Suppressor macrophage treated with lipopolysaccharide for 1 hour (primary cell): ENCODE measurements at regions not wholly inside any gene's neighbourhood (a gene's known extent, or its start where the extent isn't known, plus 50 kb on each side); places are given as distances from the start of the nearest gene placed in this dataset.
"Not testable (repeated sequence)": the region's sequence is repeated elsewhere in the genome, so short reads cannot be mapped to it uniquely, and the experiment has no call there.

ENCODE experiments used
- DNase-seq, 3 donors: peaks; one replicate each; pipeline ENCODE4 v3.0.0-alpha.2; 2020 to 2022

DNA sequence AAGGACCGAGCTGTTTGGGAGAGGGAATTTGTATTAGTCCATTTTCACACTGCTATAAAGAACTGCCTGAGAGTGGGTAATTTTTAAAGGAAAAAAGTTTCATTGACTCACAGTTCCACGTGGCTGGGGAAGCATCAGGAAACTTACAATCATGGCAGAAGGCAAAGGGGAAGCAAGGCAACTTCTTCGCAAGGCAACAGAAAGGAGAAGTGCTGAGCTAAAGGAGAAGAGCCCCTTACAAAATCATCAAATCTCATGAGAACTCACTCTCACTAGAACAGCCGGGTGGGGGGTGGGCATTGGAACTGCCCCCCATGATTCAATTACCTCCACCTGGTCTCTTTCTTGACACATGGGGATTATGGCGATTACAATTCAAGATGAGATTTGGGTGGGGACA, 121.8 kb upstream of the SLC13A1 start:
- DNase-seq: peak in 1 of 3 donors; percentile 0

DNA sequence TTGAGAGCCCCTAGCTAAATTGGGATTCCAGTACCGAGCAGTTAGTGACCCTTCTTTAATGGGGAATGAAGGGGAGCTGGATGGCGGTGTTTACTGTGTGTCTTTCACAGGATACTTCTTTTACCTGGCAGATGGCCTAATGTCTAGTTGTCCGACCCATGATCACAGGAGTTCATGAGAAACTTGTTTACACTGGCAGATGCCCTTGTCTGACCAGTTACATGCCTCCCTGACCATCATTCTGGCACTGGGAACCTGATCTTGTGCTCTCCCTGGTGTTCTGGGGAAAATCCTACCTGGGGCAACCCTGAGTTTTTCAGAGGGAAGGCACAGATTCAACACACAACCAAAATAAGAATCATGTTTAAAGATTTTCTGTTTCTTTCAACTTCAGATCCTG, 120.1 kb upstream of the SLC13A1 start:
- DNase-seq: no peak

DNA sequence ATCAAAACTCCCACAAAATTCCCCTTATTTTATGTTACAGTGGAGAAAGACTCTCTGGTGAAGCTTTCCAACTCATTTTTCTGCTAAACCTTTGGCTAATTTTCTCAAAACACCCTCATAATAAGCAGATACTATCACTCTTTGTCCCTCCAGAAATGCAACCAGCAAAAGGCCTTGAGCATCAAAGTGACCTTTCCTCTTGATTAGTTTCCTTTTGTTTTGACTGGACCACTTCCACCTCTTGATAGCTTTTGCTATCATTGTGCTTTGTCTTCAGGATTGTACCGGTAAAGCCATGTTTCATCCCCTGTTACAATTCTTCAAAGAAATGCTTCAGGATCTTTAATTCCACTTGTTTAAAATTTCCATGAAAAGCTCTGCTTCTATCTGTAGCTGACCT, 115.1 kb upstream of the SLC13A1 start:
- no peak for DNase-seq

DNA sequence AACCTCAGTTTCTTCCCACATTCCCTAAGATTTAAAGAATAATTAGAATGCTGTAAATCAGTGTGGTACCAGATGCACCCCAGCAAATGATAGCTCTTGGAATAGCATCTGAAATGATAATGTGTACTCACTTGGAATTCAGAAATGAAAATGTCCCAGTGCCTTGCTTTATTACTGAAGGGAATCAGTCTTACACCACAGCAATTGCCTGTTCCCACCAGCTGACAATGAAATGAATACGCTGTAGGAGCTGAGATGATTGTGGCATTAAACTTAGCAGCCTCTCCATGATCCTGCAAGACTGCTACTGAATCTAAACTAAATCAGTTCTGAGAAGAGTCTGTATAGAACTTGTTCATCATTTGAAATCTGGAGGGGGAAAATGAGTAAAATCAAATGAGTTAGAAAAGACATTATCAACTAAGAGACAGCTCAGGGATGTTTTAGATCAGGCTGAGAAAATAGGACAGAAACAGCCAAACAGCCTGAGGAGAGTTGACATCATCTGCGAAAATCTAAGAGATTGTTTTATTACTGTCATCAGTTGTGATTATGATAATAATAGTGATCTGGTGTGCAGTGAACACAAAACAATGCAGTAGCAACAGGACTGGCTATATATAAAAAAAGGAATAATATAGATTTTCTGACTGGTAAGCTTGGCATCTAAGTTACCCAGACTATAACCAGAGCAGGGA, 108.6 kb upstream of the SLC13A1 start:
- DNase-seq: no peak

DNA sequence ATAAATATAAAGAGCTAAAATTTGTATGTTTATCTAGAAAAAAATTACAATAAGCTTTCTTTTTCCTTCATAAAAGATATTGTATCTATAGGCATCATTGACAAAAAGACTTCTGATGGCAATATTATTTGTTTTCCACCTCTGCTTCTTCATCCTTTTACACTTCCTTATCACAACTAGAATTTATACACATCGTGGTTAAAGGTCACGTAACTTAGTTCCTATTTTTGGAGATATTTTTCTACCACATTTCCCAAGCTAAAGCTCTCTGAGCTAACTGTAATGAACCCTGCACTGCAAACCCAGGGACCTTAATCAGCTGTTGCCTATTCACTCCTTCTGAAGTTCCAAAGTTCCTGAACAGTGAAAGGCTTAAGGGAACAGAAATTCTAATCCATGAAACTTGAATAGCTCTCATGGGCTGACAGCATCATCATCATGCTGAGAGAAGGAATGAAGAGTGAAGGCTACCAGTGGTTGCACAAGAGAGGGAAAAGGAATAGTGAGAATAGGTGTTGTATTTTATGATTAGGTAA, 106.1 kb upstream of the SLC13A1 start:
- no peak for DNase-seq

DNA sequence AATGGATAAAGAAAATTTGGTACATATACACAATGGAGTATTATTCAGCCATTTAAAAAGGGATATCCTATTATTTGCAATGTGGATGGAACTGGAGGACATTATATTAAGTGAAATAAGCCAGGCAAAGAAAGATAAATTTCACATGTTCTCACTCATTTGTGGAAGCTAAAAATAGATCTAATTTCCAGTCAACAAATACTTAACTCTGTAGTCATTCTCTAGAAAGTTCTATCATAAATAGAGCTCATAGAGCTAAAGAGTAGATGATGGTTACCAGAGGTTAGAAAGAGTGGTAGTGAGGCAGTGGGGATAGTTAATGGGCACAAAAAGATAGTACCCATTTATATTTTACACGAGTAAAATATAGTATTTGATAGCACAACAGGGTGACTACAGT, 104.2 kb upstream of the SLC13A1 start:
- no peak for DNase-seq

DNA sequence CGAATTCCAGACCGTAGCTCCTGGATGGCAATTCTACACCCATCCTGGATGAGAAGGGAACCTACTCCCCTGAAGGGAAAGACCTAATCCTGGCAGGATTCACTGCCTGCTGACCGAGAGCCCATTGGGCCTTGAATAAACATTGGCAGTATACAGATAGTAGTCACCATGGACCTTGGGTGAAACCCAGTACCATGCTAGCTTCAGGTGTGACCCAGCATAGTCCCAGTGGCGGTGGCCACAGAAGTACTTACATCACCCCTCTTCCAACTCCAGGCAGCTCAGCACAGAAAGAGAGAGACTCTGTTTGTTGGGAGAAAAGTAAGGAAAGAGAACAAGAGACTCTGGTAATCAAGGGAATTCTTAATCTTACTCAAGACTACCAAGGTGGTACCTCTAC, 97.2 kb upstream of the SLC13A1 start:
- DNase-seq: no peak

DNA sequence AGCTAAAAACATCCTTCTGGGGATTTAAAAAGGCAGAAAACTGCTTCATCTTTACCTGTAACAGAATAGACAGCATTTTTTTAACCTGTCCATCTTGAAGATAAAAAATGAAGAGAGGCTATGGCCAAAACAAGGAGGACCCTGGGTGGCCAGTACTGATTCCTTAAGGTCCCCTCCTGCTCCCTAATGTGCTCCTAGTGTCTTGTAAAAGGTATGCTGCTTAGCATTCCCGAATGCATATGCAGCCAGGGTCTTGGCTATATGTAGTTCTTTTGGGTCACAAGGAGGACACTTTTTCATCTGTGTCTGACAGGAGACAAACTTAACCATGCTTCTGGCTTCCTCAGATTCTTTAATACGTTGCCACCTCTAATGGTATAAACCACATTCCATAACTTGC, 93.9 kb upstream of the SLC13A1 start:
- no peak for DNase-seq

DNA sequence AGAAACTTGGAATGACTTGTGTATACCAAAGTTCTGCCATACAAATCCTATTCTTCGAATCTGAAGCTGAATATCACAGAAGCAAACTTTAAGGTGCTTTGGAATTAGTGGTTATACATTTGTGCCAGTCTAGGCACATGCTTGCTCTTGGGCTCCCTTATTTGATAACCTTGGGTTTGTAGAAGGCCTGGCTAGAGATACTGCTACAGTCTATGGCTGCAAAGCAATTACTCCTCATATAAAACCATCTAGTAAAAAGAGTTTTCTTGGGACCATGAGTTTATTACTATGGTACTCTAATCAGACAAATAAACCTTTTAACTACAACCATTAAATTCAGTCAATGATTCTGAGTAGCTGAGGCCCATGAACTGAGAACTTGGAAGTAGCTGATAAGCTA, 92.5 kb upstream of the SLC13A1 start:
- no peak for DNase-seq

DNA sequence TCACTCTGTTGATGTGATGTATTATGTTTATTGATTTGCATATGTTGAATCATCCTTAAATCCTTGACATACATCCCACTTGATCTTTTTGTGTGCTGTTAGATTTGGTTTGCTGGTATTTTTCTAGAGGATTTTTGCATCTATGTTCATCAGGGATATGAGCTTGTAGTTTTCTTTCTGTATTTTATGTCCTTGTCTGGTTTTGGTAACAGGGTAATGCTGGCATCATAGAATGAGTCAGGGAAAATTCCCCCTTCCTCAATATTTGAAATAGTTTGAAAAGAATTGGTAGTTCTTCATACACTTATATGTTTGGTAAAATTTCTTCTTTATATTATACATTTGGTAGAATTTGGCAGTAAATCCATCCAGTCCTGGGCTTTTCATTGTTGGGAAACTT, 89.4 kb upstream of the SLC13A1 start:
- DNase-seq: no peak

DNA sequence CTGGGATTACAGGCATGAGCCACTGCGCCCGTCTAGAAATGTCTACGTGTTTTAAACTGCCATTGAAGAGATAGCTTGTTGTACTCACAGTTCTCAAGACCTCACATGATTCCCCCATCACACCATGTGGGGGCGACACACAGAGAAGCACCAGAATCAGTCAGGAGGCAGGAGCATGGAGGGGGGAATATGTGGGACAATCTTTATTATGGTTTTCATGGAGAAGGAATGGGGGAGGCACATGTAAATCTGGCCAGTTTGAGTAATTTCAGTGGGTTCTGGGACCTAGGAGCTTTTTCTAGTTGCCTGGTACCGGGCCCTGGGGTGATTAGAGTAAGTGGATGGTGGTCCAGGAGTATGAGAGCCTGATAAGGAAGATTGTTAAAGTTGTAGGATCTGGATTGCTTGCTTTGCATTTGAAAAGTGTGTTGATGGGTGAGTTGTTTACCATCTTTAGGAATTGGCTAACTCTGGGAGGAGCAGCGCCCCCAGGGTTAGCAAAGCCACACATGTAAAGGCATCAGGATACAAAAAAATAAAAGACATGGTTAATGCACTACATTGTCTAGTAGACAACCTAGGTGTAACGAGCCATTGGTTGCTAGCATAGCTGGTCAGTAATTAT, 85.4 kb upstream of the SLC13A1 start:
- no peak for DNase-seq

DNA sequence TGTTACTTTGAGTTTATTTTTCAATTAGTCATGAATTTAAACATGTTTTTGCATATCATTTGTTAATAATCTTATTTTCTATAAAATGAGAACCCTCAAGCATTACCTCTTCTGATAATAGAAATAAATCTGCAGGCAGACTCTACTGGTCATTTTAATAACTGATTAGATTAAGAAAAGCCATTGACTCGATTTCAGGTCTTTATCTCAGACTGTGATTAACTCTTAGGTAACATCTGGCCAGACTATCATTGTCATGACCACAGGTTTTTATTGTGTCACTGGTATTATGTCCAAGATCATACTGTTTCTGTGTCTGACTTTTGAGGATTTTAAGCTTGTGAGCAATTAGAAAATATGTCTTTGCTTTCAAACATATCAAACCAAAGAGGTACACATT, 83.6 kb upstream of the SLC13A1 start:
- DNase-seq: no peak

DNA sequence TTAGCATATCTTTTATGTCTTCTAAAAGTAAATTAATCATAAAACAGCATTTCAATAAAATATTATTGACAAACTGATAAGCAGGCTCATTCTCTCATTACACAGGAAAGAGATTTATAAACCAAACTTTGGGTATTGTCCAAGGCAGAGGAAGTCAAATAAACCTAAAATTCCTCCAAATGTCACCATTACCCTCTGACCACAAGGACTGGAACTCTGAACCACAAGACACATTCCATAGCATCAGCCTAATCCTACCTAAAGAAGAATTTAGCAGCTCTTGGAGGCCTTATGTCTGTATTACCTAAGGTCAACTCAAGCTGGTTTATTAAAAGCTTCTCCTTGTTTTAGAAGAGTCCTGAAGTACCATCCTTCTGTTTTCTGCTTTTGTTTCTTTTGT, 82.4 kb upstream of the SLC13A1 start:
- no peak for DNase-seq

DNA sequence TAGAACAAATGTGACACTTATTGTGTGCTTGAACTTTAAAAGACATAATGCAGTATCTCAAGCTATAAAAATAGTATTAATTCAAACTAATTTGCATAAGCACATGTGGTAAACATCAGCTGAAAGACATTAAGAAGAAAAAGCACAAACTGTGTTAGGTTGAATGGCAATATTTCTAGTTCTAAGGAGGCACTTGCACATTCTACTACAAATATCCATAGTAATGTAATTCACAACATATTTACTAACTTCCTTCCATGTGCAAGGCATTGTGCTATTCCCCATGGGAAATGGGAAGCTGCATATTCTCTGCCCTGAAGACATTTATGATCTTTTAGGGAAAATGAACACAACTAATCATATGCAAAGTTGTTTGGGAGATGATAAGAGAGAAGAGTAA, 80.2 kb upstream of the SLC13A1 start:
- no peak for DNase-seq

DNA sequence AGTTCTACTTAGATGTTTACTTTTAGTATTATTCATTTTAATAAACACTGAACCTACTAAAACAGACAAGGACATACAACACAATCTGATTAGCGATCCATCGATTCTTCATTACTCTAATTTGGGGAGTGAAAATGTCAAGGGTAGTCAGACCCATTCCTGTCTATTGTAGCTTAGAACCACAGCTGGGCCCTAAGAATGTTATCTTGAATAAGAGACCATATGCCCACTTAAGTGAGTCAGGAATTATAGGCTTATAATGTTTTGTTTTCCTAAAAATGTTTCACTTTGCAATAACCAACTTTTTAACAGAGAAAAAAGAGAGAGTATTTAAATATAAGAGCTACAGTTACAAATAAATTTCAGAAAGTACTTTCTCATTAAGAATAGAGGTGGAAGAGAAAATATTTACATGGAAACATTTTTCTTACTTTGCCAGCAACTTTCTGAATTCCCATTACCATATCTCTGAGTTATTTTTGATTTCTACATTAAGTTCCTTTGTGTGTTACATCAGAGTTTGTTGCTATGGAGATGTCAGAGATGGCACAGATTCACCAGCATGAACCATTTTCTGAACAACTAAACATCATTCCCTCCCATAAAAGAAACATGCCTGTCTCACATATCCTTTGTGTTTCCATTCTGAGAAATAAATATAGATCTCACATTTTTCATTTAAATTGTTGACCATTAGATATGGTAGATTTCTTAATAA, 75.4 kb upstream of the SLC13A1 start:
- DNase-seq: no peak

DNA sequence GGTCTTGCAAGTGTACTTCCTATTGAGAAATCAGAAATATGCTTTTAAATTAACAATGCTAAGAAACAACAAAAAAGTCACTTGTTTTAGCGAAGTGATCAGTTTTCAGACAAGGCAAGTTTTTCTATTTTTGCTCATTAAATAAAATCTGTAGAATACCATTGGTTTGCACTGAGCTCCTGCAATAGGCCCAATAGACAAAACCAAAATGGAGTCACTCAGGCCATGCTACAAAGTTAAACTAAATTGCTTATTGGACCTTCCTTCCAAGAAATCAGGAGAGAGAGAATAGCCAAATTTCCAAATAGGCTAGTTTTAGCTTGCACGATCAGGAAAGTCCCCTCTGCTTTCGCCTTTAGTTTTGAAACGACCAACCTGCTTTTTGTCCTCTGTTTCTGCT, 73.4 kb upstream of the SLC13A1 start:
- DNase-seq: no peak

DNA sequence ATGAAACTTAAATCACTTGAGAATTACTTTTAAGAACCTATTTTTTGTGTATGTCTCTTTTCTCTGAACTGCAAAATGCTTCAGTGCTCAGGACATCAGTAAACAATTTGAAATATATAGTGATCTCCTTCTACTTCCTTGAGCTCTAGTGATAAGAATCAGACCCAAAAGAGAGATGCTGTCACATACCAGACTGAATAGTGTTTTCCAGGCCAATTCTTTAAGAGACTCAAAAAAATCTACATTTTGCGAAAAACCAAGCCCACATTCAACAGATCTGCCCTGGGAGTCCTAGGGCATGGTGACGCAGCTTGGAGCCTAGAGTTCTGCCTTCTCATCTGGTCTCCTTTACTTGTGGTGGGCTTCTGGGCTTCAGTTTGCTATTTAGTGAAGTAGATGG, 72.1 kb upstream of the SLC13A1 start:
- DNase-seq: no peak

DNA sequence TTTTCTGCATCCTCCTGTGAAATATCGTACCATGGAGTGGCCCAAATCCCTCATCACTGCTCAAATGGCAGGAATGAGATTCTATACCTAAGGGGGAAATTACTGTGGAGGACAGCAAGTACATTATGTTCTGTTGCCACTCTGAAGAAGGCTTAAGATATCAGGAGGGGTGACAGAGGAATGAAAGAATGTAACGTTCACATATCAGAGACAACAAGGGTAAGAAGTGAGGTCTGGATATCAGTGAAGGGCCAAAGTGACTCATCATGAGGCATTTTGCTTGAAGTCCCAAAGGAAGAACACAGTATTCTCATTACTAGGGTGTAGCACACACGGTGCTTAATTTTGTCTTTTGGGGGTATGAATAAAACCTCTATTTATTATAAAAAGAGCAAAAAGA, 71.5 kb upstream of the SLC13A1 start:
- no peak for DNase-seq

DNA sequence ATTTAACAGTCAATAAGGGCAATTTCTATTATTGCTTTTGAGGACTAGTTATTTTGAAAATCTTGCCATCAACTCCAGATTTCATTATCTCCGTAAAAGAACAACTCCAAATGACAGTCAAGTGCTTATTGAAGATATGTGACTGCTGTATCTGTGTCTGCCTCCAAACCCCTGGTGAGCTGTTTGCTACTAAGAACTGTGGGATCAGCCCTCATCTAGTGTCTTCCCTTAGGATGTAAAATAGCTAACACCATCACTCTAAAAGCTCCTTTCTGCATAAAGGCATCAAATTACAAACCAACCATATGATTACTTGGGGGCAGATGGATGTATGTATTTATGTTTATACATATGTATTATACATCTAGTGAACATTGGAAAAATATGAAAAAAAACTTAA, 70.8 kb upstream of the SLC13A1 start:
- DNase-seq: no peak

DNA sequence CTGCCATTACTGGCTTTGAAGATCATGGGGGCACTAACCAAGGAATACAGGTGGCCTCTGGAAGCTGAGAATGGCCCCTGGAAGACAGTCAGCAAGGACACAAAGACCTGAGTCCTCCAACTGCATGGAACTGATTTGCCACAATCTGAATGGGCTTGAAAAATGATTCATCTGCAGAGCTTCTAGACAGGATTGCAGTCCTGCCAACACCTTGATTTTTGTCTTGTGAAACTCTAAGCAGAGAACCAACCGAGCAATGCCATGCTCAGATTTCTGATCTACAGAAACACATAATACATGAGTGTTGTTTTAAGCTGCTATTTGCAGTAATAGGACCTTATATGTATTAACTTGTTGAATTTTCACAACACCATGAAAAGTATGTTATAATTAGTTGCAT, 66.1 kb upstream of the SLC13A1 start:
- no peak for DNase-seq

DNA sequence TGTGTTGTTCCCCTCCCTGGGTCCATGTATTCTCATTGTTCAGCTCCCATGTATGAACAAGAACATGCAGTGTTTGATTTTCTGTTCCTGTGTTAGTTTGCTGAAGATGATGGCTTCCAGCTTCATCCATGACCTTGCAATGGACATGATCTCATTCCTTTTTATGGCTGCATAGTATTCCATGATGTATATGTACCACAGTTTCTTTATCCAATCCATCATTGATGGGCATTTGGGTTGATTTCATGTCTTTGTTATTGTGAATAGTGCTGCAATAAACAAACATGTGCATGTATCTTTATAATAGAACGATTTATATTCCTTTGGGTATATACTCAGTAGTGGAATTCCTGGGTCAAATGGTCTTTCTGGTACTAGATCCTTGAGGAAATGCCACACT, 65.1 kb upstream of the SLC13A1 start:
- DNase-seq: not testable (repeated sequence)

DNA sequence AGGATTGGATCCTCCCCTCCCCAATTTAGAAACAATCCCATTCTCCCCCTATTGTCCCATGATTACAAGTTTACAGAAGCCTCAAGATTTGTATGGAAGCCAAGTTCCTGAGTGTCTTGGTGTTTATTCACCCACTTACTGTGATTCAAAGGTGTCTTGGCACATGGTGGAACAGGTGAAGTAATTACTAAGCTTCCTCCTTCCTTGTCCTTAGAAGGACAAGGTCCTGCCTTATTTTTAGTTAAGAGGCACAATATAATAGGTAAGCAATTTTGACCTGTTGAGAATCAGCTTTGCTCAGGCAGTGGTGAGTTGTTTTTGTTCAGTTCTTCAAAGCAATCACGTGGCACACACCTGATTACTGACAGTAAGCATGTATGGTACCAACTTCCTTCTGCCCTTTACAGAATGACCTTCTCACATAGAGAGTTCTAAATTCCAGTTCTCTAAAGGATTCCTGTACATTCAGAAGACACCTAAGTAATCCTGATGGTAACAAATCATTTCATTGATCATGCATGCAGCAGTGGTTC, 60.7 kb upstream of the SLC13A1 start:
- DNase-seq: no peak

DNA sequence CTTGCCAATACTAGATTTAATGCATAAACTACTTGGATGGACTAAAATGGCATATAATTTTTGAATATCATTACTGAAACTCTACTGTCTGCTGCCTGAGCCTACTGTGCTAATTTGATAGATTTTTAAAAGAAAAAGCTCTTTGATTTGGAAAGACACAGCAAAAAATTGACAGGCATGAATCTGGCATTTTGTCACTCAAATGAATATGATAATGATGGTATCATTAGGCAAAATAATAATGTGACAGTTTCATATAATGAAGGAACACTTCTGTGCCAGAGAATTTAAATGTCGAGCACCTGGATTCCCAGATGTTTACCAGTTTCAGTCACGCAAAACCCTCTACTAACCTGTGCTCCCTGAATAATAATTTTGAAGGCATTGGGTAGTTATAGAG, 60.0 kb upstream of the SLC13A1 start:
- no peak for DNase-seq
